ENCODE measurements at regions not wholly inside any gene's neighbourhood (a gene's known extent, or its start where the extent isn't known, plus 50 kb on each side); places are given as distances from the start of the nearest gene placed in this dataset.

DNA sequence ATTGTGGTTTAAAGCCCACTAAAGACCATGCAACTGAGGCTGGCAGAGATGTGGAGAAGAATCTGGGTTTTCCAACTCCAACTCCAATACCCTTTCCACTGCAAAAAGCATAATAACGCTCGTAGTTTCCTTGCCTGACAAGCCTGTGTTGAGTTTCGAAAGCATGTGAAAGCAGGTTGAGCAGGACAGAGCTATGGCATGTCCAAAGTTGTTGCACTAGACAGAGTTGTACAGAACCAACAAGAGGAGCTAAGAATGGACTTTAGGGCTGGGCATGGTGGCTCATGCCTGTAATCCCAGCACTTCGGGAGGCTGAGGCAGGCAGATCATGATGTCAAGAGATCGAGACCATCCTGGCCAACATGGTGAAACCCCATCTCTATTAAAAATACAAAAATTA lies 572.0 kb upstream of the TBX3 start:
- no peak for TF ChIP-seq EZH2 (IDR thresholded peaks at IDR 0.05; ENCODE audit: low read length, missing control alignments)
- no peak for TF ChIP-seq CTCF (conservative IDR thresholded peaks at IDR 0.05 in 1 of 2, IDR thresholded peaks at IDR 0.05 in 1 of 2; ENCODE audit: low read depth in 1 of 2, low read length in 2 of 2)

Measured in fibroblast of lung (primary cell).